IMR-90 (cell line): ENCODE measurements at regions not wholly inside any gene's neighbourhood (a gene's known extent, or its start where the extent isn't known, plus 50 kb on each side); places are given as distances from the start of the nearest gene placed in this dataset.

ENCODE experiments used
- ATAC-seq: fragments of 200-7000 bp; cut with Tn5 transposase; 2 replicates; pipeline ENCODE4 v1.9.1; 2020; ENCODE audit warnings: low read depth, mild to moderate bottlenecking, moderate library complexity
- BruUV-seq: library from RNA; stranded (reverse); fragments of 400-500 nt; replicated peaks from 2 replicates; lab custom pipeline; 2021; lab: Mats Ljungman, UMichigan
- CTCF ChIA-PET: fragments of 300-600 bp; formaldehyde crosslinking; extraction: SDS; loops from one replicate; lab custom pipeline; 2021; ENCODE audit warnings: antibody characterized with exemption; lab: Yijun Ruan, JAX
- POLR2A ChIA-PET: fragments of 300-600 bp; sonication (Branson Sonifier 250); formaldehyde crosslinking; loops from one replicate; lab custom pipeline; 2022; ENCODE audit warnings: antibody characterized with exemption; ENCODE audit not compliant: unreplicated experiment; lab: Charles Lee
- DNase-seq: peaks from one replicate; pipeline ENCODE4 v3.0.0; 2013
- H2AFZ ChIP-seq: replicated peaks from 2 replicates; pipeline ENCODE3; 2013; ENCODE audit warnings: low read length, mild to moderate bottlenecking; ENCODE audit not compliant: poor library complexity
- H2AK5ac ChIP-seq: 2 replicates; pipeline ENCODE4 v1.6.1; 2013; ENCODE audit warnings: low read depth, low read length, inconsistent platforms
- H2AK9ac ChIP-seq: replicated peaks from 2 replicates; pipeline ENCODE3; 2013; ENCODE audit warnings: mild to moderate bottlenecking, low read depth, low read length, moderate library complexity; ENCODE audit not compliant: poor library complexity
- H2BK120ac ChIP-seq: 2 replicates; pipeline ENCODE4 v1.6.1; 2013; ENCODE audit warnings: low read depth, low read length, inconsistent platforms
- H2BK15ac ChIP-seq: 3 replicates; pipeline ENCODE4 v1.6.1; 2013; ENCODE audit warnings: low read depth, low read length, inconsistent platforms
- H2BK20ac ChIP-seq: 2 replicates; pipeline ENCODE4 v1.6.1; 2013; ENCODE audit warnings: low read depth, mild to moderate bottlenecking, inconsistent platforms, low read length, moderate library complexity
- H2BK5ac ChIP-seq: 2 replicates; pipeline ENCODE4 v1.6.1; 2013; ENCODE audit warnings: mild to moderate bottlenecking, low read depth, low read length, inconsistent platforms; ENCODE audit not compliant: poor library complexity, severe bottlenecking
- H3K14ac ChIP-seq: replicated peaks from 2 replicates; pipeline ENCODE4 v1.6.1; 2013; ENCODE audit warnings: low read depth, low read length, inconsistent platforms
- H3K18ac ChIP-seq: 2 replicates; pipeline ENCODE4 v1.6.1; 2013; ENCODE audit warnings: low read depth, low read length, control low read depth
- H3K23ac ChIP-seq: 2 replicates; pipeline ENCODE4 v1.6.1; 2013; ENCODE audit warnings: low read depth, low read length, inconsistent platforms
- H3K27ac ChIP-seq: 2 replicates; pipeline ENCODE4 v1.5.1; 2013; ENCODE audit warnings: mild to moderate bottlenecking, control low read depth, low read length; ENCODE audit not compliant: insufficient read depth
- H3K27me3 ChIP-seq: 2 replicates; pipeline ENCODE4 v1.6.1; 2013; ENCODE audit warnings: low read length; ENCODE audit not compliant: control insufficient read depth, insufficient read depth
- H3K36me3 ChIP-seq: 2 replicates; pipeline ENCODE4 v1.6.1; 2013; ENCODE audit warnings: low read length, mixed read lengths; ENCODE audit not compliant: control insufficient read depth, insufficient read depth
- H3K4ac ChIP-seq: 2 replicates; pipeline ENCODE4 v1.6.1; 2013; ENCODE audit warnings: low read depth, low read length, inconsistent platforms
- H3K4me1 ChIP-seq: 2 replicates; pipeline ENCODE4 v1.6.1; 2013; ENCODE audit warnings: low read length, mixed read lengths; ENCODE audit not compliant: control insufficient read depth, insufficient read depth
- H3K4me2 ChIP-seq: 2 replicates; pipeline ENCODE4 v1.6.1; 2013; ENCODE audit warnings: low read depth, mild to moderate bottlenecking, control low read depth, low read length, moderate library complexity
- H3K4me3 ChIP-seq: 2 replicates; pipeline ENCODE4 v1.5.1; 2013; ENCODE audit warnings: low read depth, mild to moderate bottlenecking, control low read depth, low read length, moderate library complexity; ENCODE audit not compliant: insufficient read depth
- H3K56ac ChIP-seq: 2 replicates; pipeline ENCODE4 v1.6.1; 2013; ENCODE audit warnings: low read length, inconsistent platforms; ENCODE audit not compliant: insufficient read depth; ENCODE audit errors: extremely low read depth
- H3K79me1 ChIP-seq, 2 experiments: 2 replicates each; pipeline ENCODE4 v1.6.1; 2013; ENCODE audit warnings: low read length in 2 of 2, inconsistent platforms in 1 of 2, low read depth in 1 of 2
- H3K9ac ChIP-seq: 2 replicates; pipeline ENCODE4 v1.6.1; 2013; ENCODE audit warnings: low read depth, low read length, control low read depth
- H3K9me1 ChIP-seq: 2 replicates; pipeline ENCODE4 v1.6.1; 2013; ENCODE audit warnings: low read length, inconsistent platforms; ENCODE audit not compliant: insufficient read depth
- H3K9me3 ChIP-seq: 2 replicates; pipeline ENCODE4 v1.6.1; 2013; ENCODE audit warnings: low read length; ENCODE audit not compliant: control insufficient read depth, insufficient read depth
- H4K20me1 ChIP-seq: 2 replicates; pipeline ENCODE4 v1.6.1; 2013; ENCODE audit warnings: low read length, inconsistent platforms; ENCODE audit not compliant: insufficient read depth
- H4K5ac ChIP-seq: 2 replicates; pipeline ENCODE4 v1.6.1; 2013; ENCODE audit warnings: mild to moderate bottlenecking, low read depth, low read length, control low read depth
- H4K8ac ChIP-seq, 2 experiments: 2 replicates each; pipeline ENCODE4 v1.6.1; 2013; ENCODE audit warnings: low read depth in 2 of 2, low read length in 2 of 2, control low read depth in 1 of 2, inconsistent platforms in 1 of 2
- H4K91ac ChIP-seq: 2 replicates; pipeline ENCODE4 v1.6.1; 2013; ENCODE audit warnings: low read depth, low read length, inconsistent platforms; ENCODE audit not compliant: insufficient read depth
- BHLHE40 ChIP-seq: fragments of 150-350 bp; IDR thresholded peaks from 2 replicates; pipeline ENCODE4 v1.6.1; 2016; ENCODE audit warnings: mild to moderate bottlenecking, low read depth, low read length
- CHD1 ChIP-seq: IDR thresholded peaks from 2 replicates; pipeline ENCODE4 v1.6.1; 2012; ENCODE audit warnings: low read depth, low read length, improper control_type of control experiment
- CTCF ChIP-seq: conservative IDR thresholded peaks from 2 replicates; pipeline ENCODE4 v1.5.1; 2012; ENCODE audit warnings: mild to moderate bottlenecking, low read depth, low read length, improper control_type of control experiment
- FOS ChIP-seq: fragments of 150-350 bp; IDR thresholded peaks from 2 replicates; pipeline ENCODE4 v1.6.1; 2016; ENCODE audit warnings: low read depth, low read length
- MXI1 ChIP-seq: IDR thresholded peaks from 2 replicates; pipeline ENCODE4 v1.6.1; 2012; ENCODE audit warnings: low read depth, mild to moderate bottlenecking, low read length, moderate library complexity, borderline replicate concordance
- RAD21 ChIP-seq: IDR thresholded peaks from 2 replicates; pipeline ENCODE4 v1.6.1; 2012; ENCODE audit warnings: low read length, improper control_type of control experiment
- RFX5 ChIP-seq: IDR thresholded peaks from 2 replicates; pipeline ENCODE4 v1.8.0; 2012; ENCODE audit warnings: low read depth, mild to moderate bottlenecking, low read length, moderate library complexity
- SMC3 ChIP-seq: fragments of 150-350 bp; IDR thresholded peaks from 2 replicates; pipeline ENCODE4 v1.6.1; 2016; ENCODE audit warnings: low read depth, mild to moderate bottlenecking, antibody characterized with exemption, low read length, moderate library complexity
- WGBS, 2 experiments: methylation state at CpG; one replicate each; pipeline versions ENCODE4 v1.1.5 to v1.1.7; 2013; ENCODE audit warnings: missing lambda C conversion rate in 2 of 2; ENCODE audit not compliant: insufficient read length in 1 of 2; ENCODE audit errors: extremely low coverage in 2 of 2; 5-methylcytosine and 5-hydroxymethylcytosine counted together
- dilution Hi-C: fragments of 300-500 bp; cut with HindIII; formaldehyde crosslinking; loops from one replicate; pipeline ENCODE4 v1.14.3; 2018; ENCODE audit warnings: low sequenced_read_pairs; ENCODE audit not compliant: unreplicated experiment
- in situ Hi-C: fragments of 300-500 bp; cut with MboI; formaldehyde crosslinking; loops from 3 replicates; pipeline ENCODE4 v1.14.3; 2019; ENCODE audit warnings: low sequenced_read_pairs, inconsistent platforms, mixed read lengths
- intact Hi-C: fragments of 100-400 bp; cut with micrococcal nuclease; formaldehyde crosslinking; loops from 2 replicates; pipeline ENCODE4 v1.10.0; 2022
- TF ChIP-seq, protein P1 (sequence below): fragments of 150-350 bp; IDR thresholded peaks from 2 replicates; pipeline ENCODE4 v1.6.1; 2016; ENCODE audit warnings: low read depth, mild to moderate bottlenecking, low read length, moderate library complexity, borderline replicate concordance

- no peak for ATAC-seq
- Histone ChIP-seq H3K9me1 (no peaks in the 10 kb centered on the region), H3K23ac (no peak overlapping the region), H2AK9ac (no peak overlapping the region), H3K4me3 (no peak overlapping the region), H3K14ac (no peak overlapping the region), H2BK5ac (no peak overlapping the region), H3K56ac (no peak overlapping the region), H2AFZ (no peak overlapping the region), H4K20me1 (no peaks in the 10 kb centered on the region), H3K27me3 (no peaks in the 10 kb centered on the region), H3K9me3 (no peaks in the 10 kb centered on the region), H3K9ac (no peak overlapping the region), H3K18ac (no peak overlapping the region), H4K5ac (no peak overlapping the region), H4K8ac (no peak overlapping the region), H3K4me2 (no peak overlapping the region), H2AK5ac (no peak overlapping the region), H2BK20ac (no peak overlapping the region), H2BK15ac (no peak overlapping the region), H3K79me1 (no peaks in the 10 kb centered on the region), H3K27ac (no peak overlapping the region), H3K36me3 (no peaks in the 10 kb centered on the region), H3K4me1 (no peaks in the 10 kb centered on the region), H3K4ac (no peak overlapping the region), H4K91ac (no peak overlapping the region), H2BK120ac (no peak overlapping the region)
- no TSS peak for BruUV-seq
- WGBS, 2 experiments = no CpG with 5 or more reads among the region's 1 CpG
- TF ChIP-seq SMC3 (no peak), CHD1 (no peak), RFX5 (no peak), FOS (no peak), BHLHE40 (no peak), RAD21 (no peak), CTCF (no peak), MXI1 (no peak)
- TF ChIP-seq, protein P1, sequence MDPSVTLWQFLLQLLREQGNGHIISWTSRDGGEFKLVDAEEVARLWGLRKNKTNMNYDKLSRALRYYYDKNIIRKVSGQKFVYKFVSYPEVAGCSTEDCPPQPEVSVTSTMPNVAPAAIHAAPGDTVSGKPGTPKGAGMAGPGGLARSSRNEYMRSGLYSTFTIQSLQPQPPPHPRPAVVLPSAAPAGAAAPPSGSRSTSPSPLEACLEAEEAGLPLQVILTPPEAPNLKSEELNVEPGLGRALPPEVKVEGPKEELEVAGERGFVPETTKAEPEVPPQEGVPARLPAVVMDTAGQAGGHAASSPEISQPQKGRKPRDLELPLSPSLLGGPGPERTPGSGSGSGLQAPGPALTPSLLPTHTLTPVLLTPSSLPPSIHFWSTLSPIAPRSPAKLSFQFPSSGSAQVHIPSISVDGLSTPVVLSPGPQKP = no peak
- ChIA-PET CTCF (no interaction called here), POLR2A (no interaction called here)
- intact Hi-C loops (no loop called here), in situ Hi-C loops (no loop called here), dilution Hi-C loops (no loop called here)
- no peak for DNase-seq
Measured at GRCh38 chr5:147046281-147046680, 167.7 kb upstream of the PPP2R2B start.
